Activated CD4-positive, alpha-beta T cell treated with anti-CD3 and anti-CD28 coated beads for 36 hours (primary cell): ENCODE measurements at regions not wholly inside any gene's neighbourhood (a gene's known extent, or its start where the extent isn't known, plus 50 kb on each side); places are given as distances from the start of the nearest gene placed in this dataset.

Experiments
- ATAC-seq: fragments of 200-7000 bp; cut with Tn5 transposase; one replicate; pipeline ENCODE4 v1.10.0; 2021; ENCODE audit warnings: mild to moderate bottlenecking, moderate library complexity
- CTCF ChIA-PET: fragments of 350-600 bp; sonication (Branson Sonifier 250); formaldehyde crosslinking; loops from one replicate; lab custom pipeline; 2021; ENCODE audit warnings: antibody characterized with exemption; lab: Charles Lee
- POLR2A ChIA-PET: fragments of 350-600 bp; sonication (Branson Sonifier 250); formaldehyde crosslinking; loops from one replicate; lab custom pipeline; 2021; ENCODE audit warnings: antibody characterized with exemption, inconsistent platforms; lab: Charles Lee
- DNase-seq: peaks from one replicate; pipeline ENCODE4 v3.0.0-alpha.2; 2020
- H3K27ac Mint-ChIP-seq: one replicate; pipeline ENCODE4 v1.8.0; 2021; ENCODE audit warnings: mixed read lengths
- H3K27me3 Mint-ChIP-seq: one replicate; pipeline ENCODE4 v1.8.0; 2021; ENCODE audit warnings: mixed read lengths
- H3K36me3 Mint-ChIP-seq: one replicate; pipeline ENCODE4 v1.8.0; 2021; ENCODE audit warnings: low read depth, mixed read lengths
- H3K4me1 Mint-ChIP-seq: one replicate; pipeline ENCODE4 v1.8.0; 2021; ENCODE audit warnings: mixed read lengths
- H3K4me3 Mint-ChIP-seq: one replicate; pipeline ENCODE4 v1.8.0; 2021; ENCODE audit warnings: mild to moderate bottlenecking, moderate library complexity, mixed read lengths
- H3K9me3 Mint-ChIP-seq: one replicate; pipeline ENCODE4 v1.8.0; 2021; ENCODE audit warnings: low read depth, mixed read lengths
- intact Hi-C, 2 experiments: fragments of 100-400 bp; cut with DNase I in 1 of 2; cut with micrococcal nuclease in 1 of 2; formaldehyde crosslinking; loops; one replicate each; pipeline versions ENCODE4 v1.14.2 to v1.15.1; 2022 to 2024; cut with DNase I, micrococcal nuclease

DNA sequence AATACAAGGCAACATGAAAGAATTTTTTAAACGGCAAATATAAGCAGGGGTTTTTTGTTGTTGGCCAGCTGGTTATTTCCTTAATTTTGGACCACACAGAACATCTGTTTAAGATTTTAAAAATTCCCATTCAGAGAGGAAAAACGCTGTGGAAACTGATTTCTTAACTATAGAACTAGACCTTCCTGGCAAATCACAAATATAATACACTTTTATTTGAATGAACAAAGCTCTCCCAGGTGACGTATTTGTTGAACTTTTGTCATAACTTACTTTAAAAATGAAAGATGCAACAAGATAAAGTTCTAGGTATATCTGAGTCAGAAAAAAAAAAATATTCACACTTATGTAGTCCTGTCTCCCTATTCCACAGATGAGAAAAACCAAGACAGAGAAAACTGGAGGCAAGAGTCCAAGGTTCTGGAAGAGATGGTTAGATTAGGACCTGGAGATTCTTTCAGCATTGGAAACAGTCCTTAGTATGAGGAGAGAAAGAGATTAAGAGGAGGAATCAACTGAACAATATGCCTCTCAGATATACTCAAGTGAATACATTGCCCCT, 269.1 kb downstream of the NEBL start:
- H3K27ac Mint-ChIP-seq, result no peak overlapping the region
- ATAC-seq, result no peak
- intact Hi-C loops, result no loop called here
- POLR2A ChIA-PET, result no interaction called here
- H3K27me3 Mint-ChIP-seq, result no peaks in the 10 kb centered on the region
- H3K4me3 Mint-ChIP-seq, result no peak overlapping the region
- CTCF ChIA-PET, result no interaction called here
- H3K4me1 Mint-ChIP-seq, result peaks cover 2% of the 10 kb centered on the region
- no peaks in the 10 kb centered on the region for H3K36me3 Mint-ChIP-seq
- no peak for DNase-seq
- H3K9me3 Mint-ChIP-seq, result no peaks in the 10 kb centered on the region

DNA sequence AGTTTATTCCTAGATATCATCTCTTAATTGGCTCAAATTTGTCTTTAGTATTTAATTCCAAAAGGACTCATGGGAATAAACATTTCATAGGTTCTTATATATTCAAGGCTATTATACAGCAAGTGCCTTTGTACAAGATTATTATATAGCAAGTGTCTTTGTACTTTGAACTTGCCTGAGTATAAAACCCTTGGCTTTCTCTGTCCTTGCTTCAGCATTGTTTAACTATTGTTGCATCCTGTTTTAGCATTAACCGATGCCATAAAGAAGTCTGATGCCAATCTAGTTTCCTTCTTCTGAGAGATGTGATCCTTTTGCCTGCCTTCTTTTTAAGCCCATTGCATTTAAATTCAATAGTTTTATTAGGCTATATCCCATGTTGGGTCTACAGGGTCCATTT, 270.0 kb downstream of the NEBL start:
- Mint-ChIP-seq H3K27ac (no peak overlapping the region), H3K4me1 (peaks cover 2% of the 10 kb centered on the region), H3K36me3 (no peaks in the 10 kb centered on the region), H3K4me3 (no peak overlapping the region), H3K9me3 (no peaks in the 10 kb centered on the region), H3K27me3 (no peaks in the 10 kb centered on the region)
- ATAC-seq, result no peak
- intact Hi-C loops, result no loop called here
- ChIA-PET POLR2A (no interaction called here), CTCF (no interaction called here)
- no peak for DNase-seq

- POLR2A ChIA-PET, result no interaction called here
- no peak overlapping the region for H3K27ac Mint-ChIP-seq
- no peak overlapping the region for H3K4me3 Mint-ChIP-seq
- no peaks in the 10 kb centered on the region for H3K36me3 Mint-ChIP-seq
- ATAC-seq, result no peak
- CTCF ChIA-PET, result no interaction called here
- no peak for DNase-seq
- H3K9me3 Mint-ChIP-seq, result no peaks in the 10 kb centered on the region
- H3K27me3 Mint-ChIP-seq, result no peaks in the 10 kb centered on the region
- intact Hi-C loops, result no loop called here
- peaks cover 2% of the 10 kb centered on the region for H3K4me1 Mint-ChIP-seq
These were observed 271.2 kb downstream of the NEBL start for GRCh38 chr10:20625868-20626267.

- intact Hi-C loops, result no loop called here
- no peak for DNase-seq
- Mint-ChIP-seq H3K4me1 (no peaks in the 10 kb centered on the region), H3K27me3 (no peaks in the 10 kb centered on the region), H3K9me3 (no peaks in the 10 kb centered on the region), H3K27ac (no peak overlapping the region), H3K36me3 (no peaks in the 10 kb centered on the region), H3K4me3 (no peak overlapping the region)
- no peak for ATAC-seq
- CTCF ChIA-PET, result no interaction called here
- POLR2A ChIA-PET, result no interaction called here
These were observed 272.5 kb downstream of the NEBL start for GRCh38 chr10:20624642-20625041.

GRCh38 chr10:20623546-20623945, 273.6 kb downstream of the NEBL start:
- no peak overlapping the region for H3K27ac Mint-ChIP-seq

DNA sequence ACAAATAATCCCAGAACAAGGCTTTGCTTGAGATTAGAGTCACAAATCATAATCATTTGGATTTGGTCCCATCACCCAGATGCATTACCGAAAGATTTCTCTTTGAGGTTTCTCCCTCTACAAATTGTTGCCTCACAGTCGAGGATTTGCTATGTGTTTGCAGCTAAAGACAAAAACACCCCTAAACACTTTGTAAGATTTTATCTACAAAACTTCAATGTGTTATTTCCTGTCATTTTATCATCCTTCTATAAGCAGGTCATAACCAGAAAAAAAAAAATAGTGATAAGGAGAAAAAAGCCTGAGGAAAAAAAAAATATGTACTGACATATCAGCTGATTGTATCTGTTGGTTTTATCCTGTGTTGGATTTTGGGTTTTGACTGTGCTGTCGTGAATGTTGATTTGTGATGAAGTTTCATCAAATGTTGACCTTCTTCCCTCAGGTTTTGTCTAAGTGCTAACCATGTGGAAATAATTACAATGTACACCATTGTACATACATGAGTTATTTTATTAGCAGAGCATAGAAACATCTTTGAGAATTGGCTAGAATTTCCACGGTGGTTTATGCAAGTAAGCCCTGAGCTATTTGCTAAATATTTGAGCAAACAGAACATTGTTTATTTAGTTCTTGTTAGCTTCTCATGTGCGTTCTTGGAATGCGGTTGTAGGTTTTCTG, 274.4 kb downstream of the NEBL start:
- no peaks in the 10 kb centered on the region for H3K36me3 Mint-ChIP-seq
- POLR2A ChIA-PET, result no interaction called here
- DNase-seq (no peak), ATAC-seq (no peak)
- CTCF ChIA-PET, result interaction anchor here (1.2 kb wide), 1 partner anchor 13 kb away, joined by 3 read pairs; no protein-coding TSS in a partner anchor
- intact Hi-C loops, result no loop called here
- no peaks in the 10 kb centered on the region for H3K27me3 Mint-ChIP-seq
- no peaks in the 10 kb centered on the region for H3K9me3 Mint-ChIP-seq
- H3K4me3 Mint-ChIP-seq, result no peak overlapping the region
- no peak overlapping the region for H3K27ac Mint-ChIP-seq
- H3K4me1 Mint-ChIP-seq, result no peaks in the 10 kb centered on the region

More at GRCh38 chr10:20623546-20623945, 273.6 kb downstream of the NEBL start:
- no peaks in the 10 kb centered on the region for H3K36me3 Mint-ChIP-seq
- intact Hi-C loops, result no loop called here
- no peak overlapping the region for H3K4me3 Mint-ChIP-seq
- no peaks in the 10 kb centered on the region for H3K27me3 Mint-ChIP-seq
- ATAC-seq (no peak), DNase-seq (no peak)
- POLR2A ChIA-PET, result no interaction called here
- CTCF ChIA-PET, result interaction anchor here (0.6 to 1.2 kb wide), 2 partner anchors 11 to 14 kb away, joined by 3 to 4 read pairs; no protein-coding TSS in a partner anchor
- H3K9me3 Mint-ChIP-seq, result no peaks in the 10 kb centered on the region
- H3K4me1 Mint-ChIP-seq, result no peaks in the 10 kb centered on the region

- no peak for ATAC-seq
- no peak for DNase-seq
- CTCF ChIA-PET, result no interaction called here
- no peaks in the 10 kb centered on the region for H3K27me3 Mint-ChIP-seq
- H3K36me3 Mint-ChIP-seq, result no peaks in the 10 kb centered on the region
- POLR2A ChIA-PET, result interaction anchor here (0.6 kb wide), 1 partner anchor 23 kb away, joined by 7 read pairs; no protein-coding TSS in a partner anchor
- no peaks in the 10 kb centered on the region for H3K9me3 Mint-ChIP-seq
- H3K4me1 Mint-ChIP-seq, result peaks cover 4% of the 10 kb centered on the region
- H3K27ac Mint-ChIP-seq, result no peak overlapping the region
- H3K4me3 Mint-ChIP-seq, result no peak overlapping the region
- intact Hi-C loops, result no loop called here
These were observed 276.1 kb downstream of the NEBL start for GRCh38 chr10:20620981-20621380.

DNA sequence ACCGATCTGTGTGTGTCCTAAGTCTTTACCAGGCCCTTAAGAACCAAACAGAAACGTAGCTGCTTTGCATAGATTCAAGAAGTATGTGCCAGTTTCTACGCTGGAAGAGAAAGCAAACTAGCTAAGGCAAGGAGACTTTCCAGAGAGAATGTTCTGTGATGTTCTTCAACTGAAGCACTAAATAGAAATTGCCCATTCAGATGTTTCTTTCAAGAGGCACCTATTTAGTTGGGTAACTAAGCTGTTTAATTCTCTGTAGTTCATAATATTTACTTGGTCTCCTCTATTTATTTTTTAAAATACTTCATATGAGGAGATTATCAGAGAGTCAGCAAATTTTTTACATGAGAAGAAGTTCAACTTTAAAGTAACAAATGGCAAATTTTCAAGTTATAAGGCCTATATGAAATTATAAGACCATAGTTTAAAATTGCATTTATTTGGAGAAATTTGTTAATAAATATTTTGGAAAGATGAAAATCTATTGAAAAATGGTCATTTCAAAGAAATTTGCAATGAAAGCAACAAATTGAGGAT, 279.0 kb downstream of the NEBL start:
- ATAC-seq (no peak), DNase-seq (no peak)
- CTCF ChIA-PET, result no interaction called here
- no peaks in the 10 kb centered on the region for H3K36me3 Mint-ChIP-seq
- no peak overlapping the region for H3K27ac Mint-ChIP-seq
- POLR2A ChIA-PET, result no interaction called here
- H3K27me3 Mint-ChIP-seq, result no peaks in the 10 kb centered on the region
- peaks cover 4% of the 10 kb centered on the region for H3K4me1 Mint-ChIP-seq
- H3K9me3 Mint-ChIP-seq, result no peaks in the 10 kb centered on the region
- intact Hi-C loops, result loop anchor here in 1 of 2 experiments (1.0 kb wide), 1 partner anchor 40 kb away; no protein-coding TSS in a partner anchor
- no peak overlapping the region for H3K4me3 Mint-ChIP-seq

- intact Hi-C loops, result no loop called here
- DNase-seq (peak; percentile 6), ATAC-seq (no peak)
- ChIA-PET CTCF (no interaction called here), POLR2A (no interaction called here)
- Mint-ChIP-seq H3K27me3 (no peaks in the 10 kb centered on the region), H3K4me3 (no peak overlapping the region), H3K27ac (no peak overlapping the region), H3K4me1 (peaks cover 4% of the 10 kb centered on the region), H3K9me3 (no peaks in the 10 kb centered on the region), H3K36me3 (no peaks in the 10 kb centered on the region)
These were observed 279.9 kb downstream of the NEBL start for GRCh38 chr10:20616918-20617810.

- DNase-seq, result no peak
- H3K4me1 Mint-ChIP-seq, result peaks cover 4% of the 10 kb centered on the region
- no peak for ATAC-seq
- intact Hi-C loops, result no loop called here
- no peak overlapping the region for H3K27ac Mint-ChIP-seq
- no peaks in the 10 kb centered on the region for H3K36me3 Mint-ChIP-seq
- no peaks in the 10 kb centered on the region for H3K27me3 Mint-ChIP-seq
- ChIA-PET POLR2A (no interaction called here), CTCF (no interaction called here)
- no peak overlapping the region for H3K4me3 Mint-ChIP-seq
- H3K9me3 Mint-ChIP-seq, result no peaks in the 10 kb centered on the region
These were observed 280.9 kb downstream of the NEBL start for GRCh38 chr10:20616056-20616671.

DNA sequence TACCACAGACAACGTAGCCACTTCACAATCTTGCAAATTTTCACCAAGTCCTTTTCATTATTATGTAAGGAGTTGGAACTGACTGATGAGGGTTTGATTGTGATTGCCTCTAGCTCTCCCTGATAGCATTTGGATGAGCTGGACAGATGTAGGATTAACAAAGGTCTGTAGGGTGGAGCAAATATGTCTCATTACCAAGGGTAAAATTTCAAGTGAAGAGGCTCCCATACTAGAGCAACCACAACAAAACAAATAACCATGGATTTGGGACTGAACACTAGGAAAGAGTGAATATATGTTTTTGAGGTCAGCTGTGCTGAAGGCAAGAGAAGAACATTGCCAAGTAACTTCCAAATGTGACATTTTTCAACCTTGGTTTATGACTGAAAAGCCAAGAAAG, 281.7 kb downstream of the NEBL start:
- Mint-ChIP-seq H3K27ac (no peak overlapping the region), H3K4me3 (no peak overlapping the region), H3K36me3 (no peaks in the 10 kb centered on the region), H3K4me1 (peaks cover 4% of the 10 kb centered on the region), H3K9me3 (no peaks in the 10 kb centered on the region), H3K27me3 (no peaks in the 10 kb centered on the region)
- POLR2A ChIA-PET, result no interaction called here
- no peak for ATAC-seq
- intact Hi-C loops, result no loop called here
- DNase-seq, result no peak
- CTCF ChIA-PET, result no interaction called here
